HepG2 (cell line): ENCODE measurements at regions not wholly inside any gene's neighbourhood (a gene's known extent, or its start where the extent isn't known, plus 50 kb on each side); places are given as distances from the start of the nearest gene placed in this dataset.

Experiments used
- ATAC-seq: fragments of 200-7000 bp; cut with Tn5 transposase; 3 replicates; pipeline ENCODE4 v1.9.1; 2020; ENCODE audit warnings: mild to moderate bottlenecking, moderate library complexity
- BruUV-seq: library from RNA; stranded (reverse); fragments of 400-500 nt; replicated peaks from 2 replicates; lab custom pipeline; 2021; lab: Mats Ljungman, UMichigan
- CTCF ChIA-PET: fragments of 300-600 bp; formaldehyde crosslinking; extraction: SDS; loops from one replicate; lab custom pipeline; 2021; ENCODE audit warnings: low total read pairs, inconsistent platforms, low intra/inter-chr PET ratio; lab: Yijun Ruan, JAX
- POLR2A ChIA-PET: fragments of 350-600 bp; sonication (Branson Sonifier 250); formaldehyde crosslinking; loops from one replicate; lab custom pipeline; 2020; ENCODE audit warnings: antibody characterized with exemption, inconsistent platforms; lab: Yijun Ruan, JAX
- DNase-seq: peaks from one replicate; pipeline ENCODE4 v3.0.0-alpha.2; 2015; ENCODE audit warnings: low spot score
- FAIRE-seq: peaks from 3 replicates; lab custom pipeline; 2011; peaks lifted over from hg19 to GRCh38; lab: Jason Lieb, UNC
- H2AFZ ChIP-seq: one replicate; pipeline ENCODE4 v1.6.1; 2011; ENCODE audit warnings: low read length, inconsistent platforms
- H3K27ac ChIP-seq: fragments of 300-600 bp; 3 replicates; pipeline ENCODE4 v1.8.0; 2011; ENCODE audit warnings: mixed run types, mild to moderate bottlenecking, mixed read lengths, low read length, inconsistent platforms; ENCODE audit not compliant: insufficient read depth; ENCODE audit errors: extremely low read length
- H3K27me3 ChIP-seq, 2 experiments: fragments of 200-600 bp in 1 of 2; 2 replicates in 1 of 2; 3 replicates in 1 of 2; pipeline versions ENCODE4 v1.6.0 to v1.8.0; 2011; ENCODE audit warnings: low read length in 2 of 2, mild to moderate bottlenecking in 2 of 2, moderate library complexity in 2 of 2, inconsistent platforms in 1 of 2; ENCODE audit not compliant: insufficient read depth in 2 of 2, control insufficient read depth in 1 of 2
- H3K36me3 ChIP-seq, 2 experiments: fragments of 200-600 bp in 1 of 2; replicated peaks in 1 of 2; 2 replicates in 1 of 2; 3 replicates in 1 of 2; pipeline versions ENCODE4 v1.5.1 to v1.8.0; 2011; ENCODE audit warnings: low read length in 2 of 2, inconsistent platforms in 1 of 2; ENCODE audit not compliant: insufficient read depth in 2 of 2, control insufficient read depth in 1 of 2
- H3K4me1 ChIP-seq: 2 replicates; pipeline ENCODE4 v1.5.1; 2012; ENCODE audit warnings: low read length, inconsistent platforms; ENCODE audit not compliant: insufficient read depth
- H3K4me2 ChIP-seq: 2 replicates; pipeline ENCODE4 v1.6.0; 2011; ENCODE audit warnings: low read depth, low read length, inconsistent platforms
- H3K4me3 ChIP-seq, 3 experiments: fragments of 200-600 bp in 1 of 3; sonication (generic), shearing (Covaris generic) in 1 of 3; replicated peaks in 1 of 3; 2 replicates each; pipeline ENCODE4 v1.5.1; 2011 to 2016; ENCODE audit warnings: low read length in 3 of 3, inconsistent platforms in 2 of 3, low read depth in 2 of 3, mild to moderate bottlenecking in 2 of 3, control low read depth in 1 of 3, mixed read lengths in 1 of 3; ENCODE audit not compliant: insufficient read depth in 1 of 3
- H3K79me2 ChIP-seq: one replicate; pipeline ENCODE4 v1.6.1; 2011; ENCODE audit warnings: low read length, inconsistent platforms; ENCODE audit not compliant: insufficient read depth
- H3K9ac ChIP-seq: 2 replicates; pipeline ENCODE4 v1.6.0; 2011; ENCODE audit warnings: mild to moderate bottlenecking, low read depth, low read length, inconsistent platforms; ENCODE audit not compliant: insufficient read depth
- H3K9me3 ChIP-seq: 2 replicates; pipeline ENCODE4 v1.5.1; 2012; ENCODE audit warnings: mild to moderate bottlenecking, low read length
- H4K20me1 ChIP-seq: 2 replicates; pipeline ENCODE4 v1.6.0; 2011; ENCODE audit warnings: inconsistent platforms, mild to moderate bottlenecking, low read length, moderate library complexity; ENCODE audit not compliant: insufficient read depth
- ZMYM3 ChIP-seq: sonication (generic); formaldehyde crosslinking; IDR thresholded peaks from 2 replicates; pipeline ENCODE4 v1.5.1; 2020; ENCODE audit warnings: mild to moderate bottlenecking, missing genetic modification reagents
- ZNF10 ChIP-seq: sonication (generic); formaldehyde crosslinking; IDR thresholded peaks from 2 replicates; pipeline ENCODE4 v1.4.0; 2020; ENCODE audit warnings: mild to moderate bottlenecking, low read depth, missing genetic modification reagents, borderline replicate concordance
- ZNF24 ChIP-seq: fragments of 450-650 bp; IDR thresholded peaks from 2 replicates; pipeline ENCODE4 v1.6.1; 2017; ENCODE audit warnings: antibody characterized with exemption, mild to moderate bottlenecking
- ZNF609 ChIP-seq: sonication (generic); formaldehyde crosslinking; IDR thresholded peaks from 2 replicates; pipeline ENCODE4 v1.4.0; 2020; ENCODE audit warnings: mild to moderate bottlenecking, missing genetic modification reagents, borderline replicate concordance
- ZNF7 ChIP-seq: IDR thresholded peaks from 2 replicates; pipeline ENCODE4 v1.6.1; 2016; ENCODE audit warnings: missing biosample characterization, missing genetic modification reagents
- WGBS: methylation state at CpG from one replicate; pipeline ENCODE4 v1.1.6; 2017; ENCODE audit warnings: low lambda C conversion rate; 5-methylcytosine and 5-hydroxymethylcytosine counted together
- in situ Hi-C: cut with HindIII; loops from 2 replicates; pipeline ENCODE4 v1.10.0; 2017; ENCODE audit warnings: low pct_unique_long_range_greater_than_20kb; ENCODE audit not compliant: extremely low pct_ligation_motif_present
- intact Hi-C: fragments of 100-400 bp; cut with micrococcal nuclease; formaldehyde crosslinking; loops from one replicate; pipeline ENCODE4 v1.10.0; 2022; ENCODE audit not compliant: unreplicated experiment
- TF ChIP-seq, protein P1 (sequence below), 2 experiments: fragments of 450-650 bp in 1 of 2; sonication (generic) in 1 of 2; formaldehyde crosslinking in 1 of 2; IDR thresholded peaks; 2 replicates each; pipeline versions ENCODE4 v1.6.1 to v1.8.0; 2016 to 2022; ENCODE audit warnings: antibody characterized with exemption in 1 of 2, mild to moderate bottlenecking in 1 of 2, missing genetic modification reagents in 1 of 2
- TF ChIP-seq, protein P2 (sequence below): sonication (generic); formaldehyde crosslinking; IDR thresholded peaks from 2 replicates; pipeline ENCODE4 v1.4.0; 2020; ENCODE audit warnings: missing genetic modification reagents, mild to moderate bottlenecking, borderline replicate concordance

GRCh38 chr21:24824209-24824608, 783.1 kb downstream of the MRPL39 start (continued):
- TF ChIP-seq, protein P1, sequence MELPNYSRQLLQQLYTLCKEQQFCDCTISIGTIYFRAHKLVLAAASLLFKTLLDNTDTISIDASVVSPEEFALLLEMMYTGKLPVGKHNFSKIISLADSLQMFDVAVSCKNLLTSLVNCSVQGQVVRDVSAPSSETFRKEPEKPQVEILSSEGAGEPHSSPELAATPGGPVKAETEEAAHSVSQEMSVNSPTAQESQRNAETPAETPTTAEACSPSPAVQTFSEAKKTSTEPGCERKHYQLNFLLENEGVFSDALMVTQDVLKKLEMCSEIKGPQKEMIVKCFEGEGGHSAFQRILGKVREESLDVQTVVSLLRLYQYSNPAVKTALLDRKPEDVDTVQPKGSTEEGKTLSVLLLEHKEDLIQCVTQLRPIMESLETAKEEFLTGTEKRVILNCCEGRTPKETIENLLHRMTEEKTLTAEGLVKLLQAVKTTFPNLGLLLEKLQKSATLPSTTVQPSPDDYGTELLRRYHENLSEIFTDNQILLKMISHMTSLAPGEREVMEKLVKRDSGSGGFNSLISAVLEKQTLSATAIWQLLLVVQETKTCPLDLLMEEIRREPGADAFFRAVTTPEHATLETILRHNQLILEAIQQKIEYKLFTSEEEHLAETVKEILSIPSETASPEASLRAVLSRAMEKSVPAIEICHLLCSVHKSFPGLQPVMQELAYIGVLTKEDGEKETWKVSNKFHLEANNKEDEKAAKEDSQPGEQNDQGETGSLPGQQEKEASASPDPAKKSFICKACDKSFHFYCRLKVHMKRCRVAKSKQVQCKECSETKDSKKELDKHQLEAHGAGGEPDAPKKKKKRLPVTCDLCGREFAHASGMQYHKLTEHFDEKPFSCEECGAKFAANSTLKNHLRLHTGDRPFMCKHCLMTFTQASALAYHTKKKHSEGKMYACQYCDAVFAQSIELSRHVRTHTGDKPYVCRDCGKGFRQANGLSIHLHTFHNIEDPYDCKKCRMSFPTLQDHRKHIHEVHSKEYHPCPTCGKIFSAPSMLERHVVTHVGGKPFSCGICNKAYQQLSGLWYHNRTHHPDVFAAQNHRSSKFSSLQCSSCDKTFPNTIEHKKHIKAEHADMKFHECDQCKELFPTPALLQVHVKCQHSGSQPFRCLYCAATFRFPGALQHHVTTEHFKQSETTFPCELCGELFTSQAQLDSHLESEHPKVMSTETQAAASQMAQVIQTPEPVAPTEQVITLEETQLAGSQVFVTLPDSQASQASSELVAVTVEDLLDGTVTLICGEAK (IDR thresholded peaks at IDR 0.05): no peak
- TF ChIP-seq, protein P1 (CRISPR knock-in tag; IDR thresholded peaks at IDR 0.05): no peak

DNA sequence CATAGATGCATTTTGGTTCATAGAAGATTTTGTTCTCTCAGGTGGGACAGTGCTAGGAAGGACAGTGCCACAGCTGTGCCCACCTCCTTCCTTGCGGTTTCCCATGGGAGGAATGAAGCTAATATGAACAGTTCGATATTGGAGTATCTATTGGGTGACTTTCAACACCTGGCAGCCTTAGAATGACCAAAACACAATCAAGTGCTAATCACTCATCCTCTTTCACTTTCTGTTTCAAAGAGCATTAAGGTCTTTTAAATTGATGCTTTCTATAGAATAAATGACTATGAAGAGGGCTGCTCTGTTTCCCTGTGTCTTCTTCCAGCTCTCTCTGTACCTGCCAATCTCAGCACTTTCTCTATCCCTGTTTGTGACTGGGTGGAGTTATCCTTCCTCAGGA, 784.0 kb downstream of the MRPL39 start:
- Histone ChIP-seq H3K36me3 (no peaks in the 10 kb centered on the region), H3K79me2 (no peaks in the 10 kb centered on the region), H3K9ac (no peak overlapping the region), H3K4me1 (no peaks in the 10 kb centered on the region), H3K27me3 (no peaks in the 10 kb centered on the region), H2AFZ (no peak overlapping the region), H3K4me2 (no peak overlapping the region), H4K20me1 (no peaks in the 10 kb centered on the region), H3K4me3 (no peak overlapping the region), H3K27ac (no peak overlapping the region), H3K9me3 (peaks cover 88% of the 10 kb centered on the region)
- intact Hi-C loops (no loop called here), in situ Hi-C loops (no loop called here)
- ATAC-seq (no peak), FAIRE-seq (no peak), DNase-seq (no peak)
- BruUV-seq: no TSS peak
- ChIA-PET POLR2A (no interaction called here), CTCF (no interaction called here)
- WGBS: 0% methylated on average over 2 of the region's 2 CpGs
- TF ChIP-seq ZNF10 (CRISPR knock-in tag): no peak
- TF ChIP-seq ZNF7 (CRISPR knock-in tag): no peak
- no peak for TF ChIP-seq ZNF609 (CRISPR knock-in tag)
- TF ChIP-seq, protein P2, sequence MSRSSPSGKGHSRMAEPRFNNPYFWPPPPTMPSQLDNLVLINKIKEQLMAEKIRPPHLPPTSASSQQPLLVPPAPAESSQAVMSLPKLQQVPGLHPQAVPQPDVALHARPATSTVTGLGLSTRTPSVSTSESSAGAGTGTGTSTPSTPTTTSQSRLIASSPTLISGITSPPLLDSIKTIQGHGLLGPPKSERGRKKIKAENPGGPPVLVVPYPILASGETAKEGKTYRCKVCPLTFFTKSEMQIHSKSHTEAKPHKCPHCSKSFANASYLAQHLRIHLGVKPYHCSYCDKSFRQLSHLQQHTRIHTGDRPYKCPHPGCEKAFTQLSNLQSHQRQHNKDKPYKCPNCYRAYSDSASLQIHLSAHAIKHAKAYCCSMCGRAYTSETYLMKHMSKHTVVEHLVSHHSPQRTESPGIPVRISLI (CRISPR knock-in tag): no peak
- no peak for TF ChIP-seq ZMYM3
- no peak for TF ChIP-seq ZNF24
